ENCODE measurements at regions not wholly inside any gene's neighbourhood (a gene's known extent, or its start where the extent isn't known, plus 50 kb on each side); places are given as distances from the start of the nearest gene placed in this dataset.

DNA sequence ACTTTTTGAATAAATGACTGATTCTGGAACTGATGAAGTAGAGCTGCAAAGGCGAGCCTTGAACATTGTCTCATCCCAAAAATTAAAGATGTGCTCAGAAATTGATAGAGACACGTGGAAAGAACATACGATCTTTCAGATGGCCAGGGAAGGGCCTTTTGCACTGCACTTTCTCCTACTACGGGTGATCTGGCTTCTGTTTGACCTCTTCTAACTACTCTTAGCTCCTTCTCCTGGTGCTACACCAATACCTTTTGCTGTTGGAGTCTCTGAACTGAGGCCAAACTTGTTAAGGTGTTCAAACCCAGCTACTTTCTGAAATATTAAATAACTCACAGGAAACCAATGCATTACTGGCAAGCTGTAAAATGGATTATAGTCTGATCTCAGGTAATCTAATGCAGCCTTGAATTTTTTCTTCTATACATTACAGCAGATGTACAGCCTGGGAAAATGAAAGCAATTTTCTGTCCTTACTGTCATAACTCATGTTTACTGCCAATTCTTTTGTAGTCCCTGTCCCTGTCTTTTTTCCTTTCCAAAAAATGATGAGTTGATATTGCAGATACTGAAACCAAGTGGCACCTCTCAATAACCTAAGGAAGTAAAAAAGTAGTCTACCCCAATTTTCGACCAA, 1086.1 kb upstream of the CNTN5 start:
- DNase-seq, result no peak
- TF ChIP-seq, protein P1, sequence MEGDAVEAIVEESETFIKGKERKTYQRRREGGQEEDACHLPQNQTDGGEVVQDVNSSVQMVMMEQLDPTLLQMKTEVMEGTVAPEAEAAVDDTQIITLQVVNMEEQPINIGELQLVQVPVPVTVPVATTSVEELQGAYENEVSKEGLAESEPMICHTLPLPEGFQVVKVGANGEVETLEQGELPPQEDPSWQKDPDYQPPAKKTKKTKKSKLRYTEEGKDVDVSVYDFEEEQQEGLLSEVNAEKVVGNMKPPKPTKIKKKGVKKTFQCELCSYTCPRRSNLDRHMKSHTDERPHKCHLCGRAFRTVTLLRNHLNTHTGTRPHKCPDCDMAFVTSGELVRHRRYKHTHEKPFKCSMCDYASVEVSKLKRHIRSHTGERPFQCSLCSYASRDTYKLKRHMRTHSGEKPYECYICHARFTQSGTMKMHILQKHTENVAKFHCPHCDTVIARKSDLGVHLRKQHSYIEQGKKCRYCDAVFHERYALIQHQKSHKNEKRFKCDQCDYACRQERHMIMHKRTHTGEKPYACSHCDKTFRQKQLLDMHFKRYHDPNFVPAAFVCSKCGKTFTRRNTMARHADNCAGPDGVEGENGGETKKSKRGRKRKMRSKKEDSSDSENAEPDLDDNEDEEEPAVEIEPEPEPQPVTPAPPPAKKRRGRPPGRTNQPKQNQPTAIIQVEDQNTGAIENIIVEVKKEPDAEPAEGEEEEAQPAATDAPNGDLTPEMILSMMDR (IDR thresholded peaks at IDR 0.05), result no peak
- TF ChIP-seq EP300 (IDR thresholded peaks at IDR 0.05), result no peak
- no peak for TF ChIP-seq POLR2AphosphoS5 (IDR thresholded peaks at IDR 0.05)
- TF ChIP-seq POLR2A (IDR thresholded peaks at IDR 0.05), result no peak
- H3K9me3 ChIP-seq, result no peaks in the 10 kb centered on the region
- 61 to 89% methylated on average over 5 of the region's 5 CpGs for WGBS, 2 donors
- no peak overlapping the region for H3K27ac ChIP-seq
- intact Hi-C loops (cut with DNase I), result no loop called here
- no peak overlapping the region for H3K4me3 ChIP-seq
- no peaks in the 10 kb centered on the region for H3K27me3 ChIP-seq
- H3K36me3 ChIP-seq, result no peaks in the 10 kb centered on the region
- no peaks in the 10 kb centered on the region for H3K4me1 ChIP-seq

DNA sequence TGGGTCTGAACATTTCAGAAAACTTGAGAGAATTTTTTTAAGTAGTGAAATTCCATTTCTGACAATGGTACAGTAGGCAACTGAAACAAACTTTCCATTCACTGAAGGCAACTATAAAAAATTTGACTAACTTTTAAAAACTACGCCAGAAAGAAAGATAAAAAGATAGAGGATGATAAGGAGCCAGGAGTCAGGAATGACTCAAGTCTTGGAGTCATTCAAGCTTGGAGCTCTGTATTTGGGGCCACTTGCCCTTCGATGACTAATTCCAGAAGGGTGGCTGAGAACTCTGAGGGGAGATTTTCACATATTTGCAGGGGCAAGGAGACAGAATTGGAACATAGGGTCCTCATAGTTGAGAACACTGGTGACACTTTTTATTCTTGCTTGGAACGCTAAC, 1083.2 kb upstream of the CNTN5 start:
- TF ChIP-seq POLR2AphosphoS5 (IDR thresholded peaks at IDR 0.05), result no peak
- no peak for TF ChIP-seq POLR2A (IDR thresholded peaks at IDR 0.05)
- TF ChIP-seq EP300 (IDR thresholded peaks at IDR 0.05), result no peak
- TF ChIP-seq, protein P1 (IDR thresholded peaks at IDR 0.05), result no peak
- DNase-seq, result no peak
- no peaks in the 10 kb centered on the region for H3K36me3 ChIP-seq
- H3K27me3 ChIP-seq, result no peaks in the 10 kb centered on the region
- no peaks in the 10 kb centered on the region for H3K9me3 ChIP-seq
- intact Hi-C loops (cut with DNase I), result no loop called here
- H3K4me3 ChIP-seq, result no peak overlapping the region
- whole genome bisulfite sequencing, 2 donors, result 84 to 89% methylated on average over 3 of the region's 3 CpGs
- no peaks in the 10 kb centered on the region for H3K4me1 ChIP-seq
- H3K27ac ChIP-seq, result no peak overlapping the region

DNA sequence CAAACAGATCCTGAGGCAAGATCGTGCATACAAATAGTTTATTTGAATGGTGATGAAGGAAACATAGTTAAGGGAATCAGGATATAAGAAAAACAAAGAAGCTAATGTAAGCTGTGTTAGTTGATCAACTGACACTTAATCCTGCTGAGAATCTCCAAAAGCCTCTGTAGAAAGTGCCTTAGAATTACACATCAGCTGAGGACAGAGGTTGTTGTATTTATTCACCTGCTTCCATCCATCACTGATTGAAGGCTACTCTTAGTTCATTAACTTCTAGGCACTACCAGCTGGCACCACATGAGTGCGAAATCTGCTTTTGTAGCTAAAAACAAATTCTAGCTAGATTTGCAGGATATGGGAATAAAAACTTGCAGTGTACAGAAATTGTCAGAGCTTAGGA, 1082.0 kb upstream of the CNTN5 start:
- H3K4me1 ChIP-seq, result no peaks in the 10 kb centered on the region
- 81 to 86% methylated on average over 2 of the region's 2 CpGs for WGBS, 2 donors
- H3K9me3 ChIP-seq, result no peaks in the 10 kb centered on the region
- DNase-seq, result no peak
- H3K27me3 ChIP-seq, result no peaks in the 10 kb centered on the region
- no peak overlapping the region for H3K4me3 ChIP-seq
- intact Hi-C loops (cut with DNase I), result no loop called here
- no peak overlapping the region for H3K27ac ChIP-seq
- H3K36me3 ChIP-seq, result no peaks in the 10 kb centered on the region
- TF ChIP-seq POLR2A (IDR thresholded peaks at IDR 0.05) (no peak), EP300 (IDR thresholded peaks at IDR 0.05) (no peak), POLR2AphosphoS5 (IDR thresholded peaks at IDR 0.05) (no peak)
- TF ChIP-seq, protein P1 (IDR thresholded peaks at IDR 0.05), result no peak

GRCh38 chr11:97943493-97943892, 1077.3 kb upstream of the CNTN5 start:
- WGBS, 2 donors, result 52 to 65% methylated on average over 2 of the region's 2 CpGs
- intact Hi-C loops (cut with DNase I), result no loop called here
- no peak for DNase-seq
- TF ChIP-seq POLR2AphosphoS5 (IDR thresholded peaks at IDR 0.05) (no peak), EP300 (IDR thresholded peaks at IDR 0.05) (no peak), POLR2A (IDR thresholded peaks at IDR 0.05) (no peak)
- TF ChIP-seq, protein P1 (IDR thresholded peaks at IDR 0.05), result no peak
- Histone ChIP-seq H3K9me3 (no peaks in the 10 kb centered on the region), H3K27ac (no peak overlapping the region), H3K27me3 (no peaks in the 10 kb centered on the region), H3K36me3 (no peaks in the 10 kb centered on the region), H3K4me1 (no peaks in the 10 kb centered on the region), H3K4me3 (no peak overlapping the region)

DNA sequence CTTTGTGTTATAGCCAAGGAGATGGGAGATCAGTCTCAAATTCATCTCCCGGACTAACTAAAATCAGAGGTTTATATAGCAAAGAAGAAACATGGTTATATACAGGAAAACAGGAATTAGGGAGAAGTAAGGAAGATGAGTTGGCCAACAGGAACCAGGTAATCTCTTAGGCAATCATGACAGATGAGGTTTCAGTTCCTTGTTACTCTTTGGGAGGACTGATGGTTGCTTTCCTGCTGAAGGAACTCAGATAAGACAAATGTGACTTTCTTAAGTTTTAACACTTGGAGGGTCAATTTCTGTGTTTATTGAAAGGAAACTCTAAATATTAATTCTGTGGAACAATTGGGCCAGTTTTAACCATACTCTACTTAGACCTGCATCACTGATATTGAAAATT, 1072.0 kb upstream of the CNTN5 start:
- intact Hi-C loops (cut with DNase I), result no loop called here
- no peaks in the 10 kb centered on the region for H3K4me1 ChIP-seq
- 61 to 93% methylated on average over 1 of the region's 1 CpG for WGBS, 2 donors
- H3K27ac ChIP-seq, result no peak overlapping the region
- DNase-seq, result no peak
- H3K27me3 ChIP-seq, result no peaks in the 10 kb centered on the region
- no peak overlapping the region for H3K4me3 ChIP-seq
- peaks cover 0 to 1% (median 0%) of the 10 kb centered on the region in 4 donors for H3K9me3 ChIP-seq
- no peak for TF ChIP-seq POLR2AphosphoS5 (IDR thresholded peaks at IDR 0.05)
- TF ChIP-seq POLR2A (IDR thresholded peaks at IDR 0.05), result no peak
- TF ChIP-seq, protein P1 (IDR thresholded peaks at IDR 0.05), result no peak
- no peak for TF ChIP-seq EP300 (IDR thresholded peaks at IDR 0.05)
- H3K36me3 ChIP-seq, result no peaks in the 10 kb centered on the region

Data from sigmoid colon (tissue), 6 donors.